ENCODE measurements at regions not wholly inside any gene's neighbourhood (a gene's known extent, or its start where the extent isn't known, plus 50 kb on each side); places are given as distances from the start of the nearest gene placed in this dataset.

DNA sequence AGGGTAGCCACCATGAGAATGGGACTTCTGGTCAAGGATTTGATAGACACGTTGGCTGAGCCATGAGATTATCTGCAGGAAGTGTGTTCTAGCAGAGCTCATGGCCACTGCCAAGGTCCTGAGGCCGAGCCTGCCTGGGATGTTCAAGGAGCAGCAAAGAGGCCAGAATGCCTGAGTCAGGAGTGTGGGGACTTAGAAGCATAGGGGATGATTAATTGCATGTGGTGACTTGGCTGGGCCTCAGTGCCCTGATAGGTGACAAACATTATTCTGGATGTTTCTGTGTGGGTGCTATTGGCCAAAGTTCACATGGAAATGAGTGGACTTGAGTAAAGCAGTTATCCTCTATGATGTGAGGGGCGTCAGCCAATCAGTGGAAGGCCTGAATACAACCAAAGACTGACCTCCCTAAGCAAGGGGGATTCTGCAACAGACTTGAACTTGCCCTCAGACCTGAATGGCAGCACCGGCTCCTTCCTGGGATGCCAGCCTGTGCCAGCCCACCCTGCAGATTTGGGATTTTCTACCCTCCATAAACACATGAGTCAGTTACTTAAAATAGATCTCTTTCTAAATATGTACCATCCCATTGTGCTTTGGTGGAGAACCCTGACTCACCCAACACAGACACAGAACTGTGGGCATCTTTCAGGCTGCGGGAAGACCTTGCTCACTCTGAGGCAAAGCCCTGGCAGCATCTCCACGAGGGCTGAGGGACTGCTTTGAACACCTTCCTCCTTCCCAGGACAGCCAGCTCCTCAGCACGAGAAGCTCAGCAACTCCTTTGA lies 363.9 kb upstream of the MGMT start:
- no peak for DNase-seq (ENCODE audit: low spot score)
- TF ChIP-seq, protein P1, sequence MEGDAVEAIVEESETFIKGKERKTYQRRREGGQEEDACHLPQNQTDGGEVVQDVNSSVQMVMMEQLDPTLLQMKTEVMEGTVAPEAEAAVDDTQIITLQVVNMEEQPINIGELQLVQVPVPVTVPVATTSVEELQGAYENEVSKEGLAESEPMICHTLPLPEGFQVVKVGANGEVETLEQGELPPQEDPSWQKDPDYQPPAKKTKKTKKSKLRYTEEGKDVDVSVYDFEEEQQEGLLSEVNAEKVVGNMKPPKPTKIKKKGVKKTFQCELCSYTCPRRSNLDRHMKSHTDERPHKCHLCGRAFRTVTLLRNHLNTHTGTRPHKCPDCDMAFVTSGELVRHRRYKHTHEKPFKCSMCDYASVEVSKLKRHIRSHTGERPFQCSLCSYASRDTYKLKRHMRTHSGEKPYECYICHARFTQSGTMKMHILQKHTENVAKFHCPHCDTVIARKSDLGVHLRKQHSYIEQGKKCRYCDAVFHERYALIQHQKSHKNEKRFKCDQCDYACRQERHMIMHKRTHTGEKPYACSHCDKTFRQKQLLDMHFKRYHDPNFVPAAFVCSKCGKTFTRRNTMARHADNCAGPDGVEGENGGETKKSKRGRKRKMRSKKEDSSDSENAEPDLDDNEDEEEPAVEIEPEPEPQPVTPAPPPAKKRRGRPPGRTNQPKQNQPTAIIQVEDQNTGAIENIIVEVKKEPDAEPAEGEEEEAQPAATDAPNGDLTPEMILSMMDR (IDR thresholded peaks at IDR 0.05; ENCODE audit: extremely low read depth, missing control alignments): no peak

DNA sequence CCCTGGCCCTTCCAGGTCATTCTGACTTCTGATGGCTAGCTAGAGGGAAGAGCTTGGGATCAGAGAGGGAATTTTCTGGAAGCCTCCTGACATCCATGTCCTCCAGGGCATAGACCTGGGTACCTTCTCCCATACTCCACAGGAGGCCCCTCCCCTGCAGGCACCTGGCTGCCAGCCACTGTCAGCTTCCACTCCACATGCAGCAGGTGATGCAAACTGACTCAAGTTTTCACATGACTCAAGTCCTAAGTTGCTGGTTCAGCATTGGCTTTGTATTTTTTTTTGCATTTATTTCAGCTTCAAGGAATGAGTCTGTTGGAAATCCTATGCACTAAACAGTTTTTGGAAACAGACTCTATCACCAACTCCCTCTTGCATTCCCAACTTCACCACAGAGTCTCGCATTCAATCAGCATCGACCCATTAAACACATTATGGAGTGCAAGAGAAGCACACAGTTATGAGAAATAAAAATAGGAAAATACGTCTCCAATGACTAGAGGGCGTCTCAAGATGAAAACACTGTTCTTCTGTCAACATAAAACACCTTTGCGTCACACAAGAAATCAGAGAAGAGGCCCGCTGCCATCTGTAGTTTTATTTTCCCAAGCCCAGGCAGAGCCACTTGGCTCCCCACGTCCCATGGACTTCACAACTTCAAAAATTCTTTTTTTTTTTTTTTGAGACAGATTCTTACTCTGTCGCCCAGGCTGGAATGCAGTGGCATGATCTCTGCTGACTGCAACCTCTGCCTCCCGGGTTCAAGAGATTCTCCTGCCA lies 362.6 kb upstream of the MGMT start:
- TF ChIP-seq, protein P1 (IDR thresholded peaks at IDR 0.05; ENCODE audit: extremely low read depth, missing control alignments): no peak
- no peak for DNase-seq (ENCODE audit: low spot score)

DNA sequence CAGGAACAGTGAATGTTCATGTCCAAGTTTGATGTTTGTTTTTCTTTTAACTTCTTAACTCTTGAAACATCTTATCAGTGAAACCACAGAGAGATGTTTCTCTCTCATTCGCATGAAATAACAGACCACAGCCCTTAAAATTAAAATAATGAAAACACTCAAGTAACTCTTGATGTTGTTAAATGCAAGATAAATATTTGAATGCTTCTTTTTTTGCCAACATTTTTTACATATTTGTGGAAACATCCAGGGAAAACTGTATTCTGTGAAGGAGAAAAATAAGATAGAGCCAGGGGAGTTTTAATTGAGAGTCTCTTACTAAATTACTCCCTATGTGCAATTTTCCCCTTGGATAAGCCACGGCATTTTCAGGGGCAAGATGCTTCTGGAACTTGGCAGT lies 361.8 kb upstream of the MGMT start:
- DNase-seq (ENCODE audit: low spot score): no peak
- TF ChIP-seq, protein P1 (IDR thresholded peaks at IDR 0.05; ENCODE audit: extremely low read depth, missing control alignments): no peak

DNA sequence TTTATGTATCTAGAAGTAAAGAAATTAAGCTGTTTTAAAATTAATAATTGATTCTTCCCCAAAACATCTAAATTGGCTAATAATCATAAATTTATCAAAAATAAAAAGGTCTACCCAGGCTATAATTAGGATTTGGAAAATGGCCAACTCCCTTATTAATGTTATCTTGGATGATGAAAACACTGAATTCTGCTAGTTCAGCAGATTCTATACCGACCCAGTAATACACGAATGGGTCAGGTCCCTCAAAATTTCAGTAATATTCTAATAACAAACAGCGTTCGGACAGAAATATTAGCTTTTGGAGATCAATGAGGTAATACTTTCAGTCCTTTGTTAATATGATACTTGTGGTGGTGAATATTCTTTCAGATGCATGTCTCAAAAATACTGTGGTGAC lies 360.7 kb upstream of the MGMT start:
- TF ChIP-seq, protein P1 (IDR thresholded peaks at IDR 0.05; ENCODE audit: extremely low read depth, missing control alignments): no peak
- no peak for DNase-seq (ENCODE audit: low spot score)

DNA sequence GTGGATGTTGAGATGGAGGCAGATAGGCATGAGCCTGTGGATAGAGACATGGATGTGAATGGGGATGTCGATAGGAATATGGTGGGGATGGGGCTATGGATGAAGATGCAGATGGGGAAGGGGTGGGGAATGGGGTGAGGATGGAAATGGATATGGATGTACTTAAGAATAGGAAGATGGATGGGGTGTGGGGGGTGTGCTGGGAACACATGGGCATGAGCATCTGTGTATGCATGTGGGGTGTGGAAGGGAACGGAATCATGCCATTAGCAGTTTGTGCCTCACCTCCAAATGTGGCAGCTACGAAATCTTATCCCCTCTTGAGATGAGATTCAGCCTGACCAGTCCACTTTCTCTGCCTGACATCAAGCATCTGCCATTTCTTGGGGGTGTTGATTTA lies 359.5 kb upstream of the MGMT start:
- no peak for DNase-seq (ENCODE audit: low spot score)
- TF ChIP-seq, protein P1 (IDR thresholded peaks at IDR 0.05; ENCODE audit: extremely low read depth, missing control alignments): no peak

DNA sequence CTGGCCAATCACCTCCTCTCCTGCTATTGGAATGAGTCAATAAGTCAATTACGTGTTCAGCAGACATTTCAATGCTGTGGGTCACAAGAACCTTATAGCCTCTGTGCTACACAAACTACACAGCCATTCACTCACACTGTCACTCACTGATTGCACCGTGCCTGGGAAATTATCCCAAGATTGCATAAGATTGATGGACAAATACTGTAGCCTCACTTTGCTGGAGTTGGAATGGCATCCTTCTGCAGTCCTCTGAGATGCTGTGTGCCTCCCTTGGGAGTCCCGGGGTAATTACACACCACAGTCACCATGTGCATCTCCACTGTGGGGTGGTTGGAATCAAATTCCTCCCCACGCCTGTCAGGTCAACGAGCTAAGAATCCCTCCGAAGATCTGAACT lies 358.7 kb upstream of the MGMT start:
- no peak for DNase-seq (ENCODE audit: low spot score)
- TF ChIP-seq, protein P1 (IDR thresholded peaks at IDR 0.05; ENCODE audit: extremely low read depth, missing control alignments): no peak

DNA sequence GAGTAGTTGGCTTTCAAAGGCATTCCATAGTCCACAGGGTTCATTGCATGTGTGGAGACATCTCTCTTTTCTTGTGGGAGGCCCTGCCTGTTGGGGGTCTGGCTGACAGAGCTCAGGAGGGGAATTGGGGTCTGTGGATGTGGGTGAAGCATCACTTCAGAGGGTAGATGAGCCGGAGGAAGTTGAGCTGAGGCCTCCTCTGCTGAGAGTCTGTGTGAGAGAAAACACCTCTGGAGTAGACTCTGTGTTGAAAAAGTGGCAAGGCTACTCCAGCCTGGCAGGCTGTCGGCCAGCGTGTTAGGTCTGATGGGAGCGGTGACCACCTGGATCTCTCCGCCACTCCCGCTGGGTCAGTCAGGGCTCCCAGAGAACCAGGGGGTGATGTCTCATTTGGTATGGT lies 358.0 kb upstream of the MGMT start:
- TF ChIP-seq, protein P1 (IDR thresholded peaks at IDR 0.05; ENCODE audit: extremely low read depth, missing control alignments): no peak
- DNase-seq (ENCODE audit: low spot score): no peak
